ENCODE measurements at regions not wholly inside any gene's neighbourhood (a gene's known extent, or its start where the extent isn't known, plus 50 kb on each side); places are given as distances from the start of the nearest gene placed in this dataset.

GRCh38 chr2:12076810-12077209 is 330.4 kb downstream of the LPIN1 start:
- DNase-seq = no peak
- TF ChIP-seq CTCF (IDR thresholded peaks at IDR 0.05) = no peak
- ATAC-seq = no peak

GRCh38 chr2:12080360-12080759 is 333.9 kb downstream of the LPIN1 start:
- no peak for TF ChIP-seq CTCF (IDR thresholded peaks at IDR 0.05)
- intact Hi-C loops (cut with DNase I) = no loop called here
- no peak for ATAC-seq

More at GRCh38 chr2:12076810-12077209, 330.4 kb downstream of the LPIN1 start:
- intact Hi-C loops (cut with DNase I) = no loop called here
- Histone ChIP-seq H3K4me1 (no peaks in the 10 kb centered on the region), H3K9me3 (no peaks in the 10 kb centered on the region), H3K4me3 (no peak overlapping the region), H3K27me3 (no peaks in the 10 kb centered on the region), H3K27ac (no peak overlapping the region), H3K36me3 (no peaks in the 10 kb centered on the region)

DNA sequence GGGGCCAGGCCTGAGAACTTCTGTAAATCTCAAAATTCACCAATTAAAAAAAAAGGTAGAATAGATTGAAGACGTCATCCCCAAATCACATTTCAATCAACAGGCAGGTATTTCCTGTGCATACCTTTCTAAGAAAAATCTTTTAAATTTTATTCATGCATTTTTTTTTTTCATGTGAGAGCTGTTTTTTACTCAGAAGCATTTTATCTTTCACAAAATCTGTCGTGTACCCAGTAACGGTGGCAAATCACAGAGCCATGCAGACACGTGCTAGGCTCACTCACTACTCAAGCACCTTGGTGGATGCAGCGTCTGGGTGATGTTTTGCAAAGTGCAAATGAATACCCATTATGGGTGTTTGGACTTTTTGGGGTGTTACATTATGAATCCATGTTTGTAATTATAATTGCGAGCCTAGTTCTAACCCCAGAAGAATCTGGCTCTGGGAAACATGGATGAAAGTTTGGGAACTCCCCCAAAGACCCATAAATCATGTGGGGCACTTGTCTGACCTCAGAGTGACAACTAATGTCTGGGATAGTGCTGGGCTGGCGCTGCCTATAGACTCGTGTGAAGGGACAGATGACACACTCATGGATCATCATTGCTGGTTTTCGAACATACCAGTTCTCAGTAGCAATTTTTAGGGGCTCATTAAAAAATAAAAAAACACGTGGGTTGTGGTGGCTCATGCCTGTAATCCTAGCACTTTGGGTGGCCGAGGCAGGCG is 335.2 kb downstream of the LPIN1 start:
- ATAC-seq = no peak
- H3K4me1 ChIP-seq = no peaks in the 10 kb centered on the region
- no peak overlapping the region for H3K4me3 ChIP-seq

More at GRCh38 chr2:12080360-12080759, 333.9 kb downstream of the LPIN1 start:
- Histone ChIP-seq H3K9me3 (no peaks in the 10 kb centered on the region), H3K27ac (no peak overlapping the region), H3K27me3 (no peaks in the 10 kb centered on the region), H3K36me3 (no peaks in the 10 kb centered on the region), H3K4me3 (no peak overlapping the region), H3K4me1 (no peaks in the 10 kb centered on the region)
- DNase-seq = no peak

GRCh38 chr2:12083081-12083581 is 336.7 kb downstream of the LPIN1 start:
- H3K36me3 ChIP-seq = no peaks in the 10 kb centered on the region
- H3K9me3 ChIP-seq = no peaks in the 10 kb centered on the region
- no peaks in the 10 kb centered on the region for H3K27me3 ChIP-seq
- H3K27ac ChIP-seq = no peak overlapping the region
- ATAC-seq (no peak), DNase-seq (no peak)
- intact Hi-C loops (cut with DNase I) = no loop called here
- no peaks in the 10 kb centered on the region for H3K4me1 ChIP-seq
- no peak overlapping the region for H3K4me3 ChIP-seq
- TF ChIP-seq CTCF (IDR thresholded peaks at IDR 0.05) = no peak

More for the DNA sequence above, 335.2 kb downstream of the LPIN1 start:
- Histone ChIP-seq H3K27ac (no peak overlapping the region), H3K27me3 (no peaks in the 10 kb centered on the region), H3K36me3 (no peaks in the 10 kb centered on the region), H3K9me3 (no peaks in the 10 kb centered on the region)
- intact Hi-C loops (cut with DNase I) = no loop called here
- no peak for TF ChIP-seq CTCF (IDR thresholded peaks at IDR 0.05)
- no peak for DNase-seq

DNA sequence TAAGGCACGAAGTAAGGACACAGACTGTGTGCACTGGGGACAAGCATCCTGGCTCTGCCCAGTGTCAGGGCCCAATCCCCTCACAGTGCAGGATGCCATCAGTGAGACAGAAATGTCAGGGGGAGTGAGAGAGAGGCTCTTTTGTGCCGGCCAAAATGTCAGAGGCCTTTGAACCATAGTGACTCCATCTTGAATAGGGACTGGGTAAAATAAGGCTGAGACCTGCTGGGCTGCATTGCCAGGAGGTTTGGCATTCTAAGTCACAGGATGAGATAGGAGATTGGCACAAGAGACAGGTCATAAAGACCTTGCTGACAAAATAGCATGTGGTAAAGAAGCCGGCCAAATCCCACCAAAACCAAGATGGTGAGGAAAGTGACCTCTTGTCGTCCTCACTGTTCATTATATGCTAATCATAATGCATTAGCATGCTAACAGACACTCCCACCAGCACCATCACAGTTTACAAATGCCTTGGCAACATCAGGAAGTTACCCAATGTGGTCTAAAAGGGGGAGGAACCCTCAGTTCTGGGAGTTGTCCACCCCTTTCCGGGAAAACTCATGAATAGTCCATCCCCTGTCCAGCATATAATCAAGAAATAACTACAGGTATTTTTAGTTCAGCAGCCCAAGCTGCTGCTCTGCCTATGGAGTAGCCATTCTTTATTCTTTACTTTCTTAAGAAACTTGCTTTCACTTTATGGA is 337.4 kb downstream of the LPIN1 start:
- H3K9me3 ChIP-seq = no peaks in the 10 kb centered on the region
- no peak overlapping the region for H3K4me3 ChIP-seq
- no peak for TF ChIP-seq CTCF (IDR thresholded peaks at IDR 0.05)
- DNase-seq (no peak), ATAC-seq (no peak)
- intact Hi-C loops (cut with DNase I) = no loop called here
- no peak overlapping the region for H3K27ac ChIP-seq
- no peaks in the 10 kb centered on the region for H3K4me1 ChIP-seq
- no peaks in the 10 kb centered on the region for H3K27me3 ChIP-seq
- no peaks in the 10 kb centered on the region for H3K36me3 ChIP-seq
